ENCODE measurements at regions not wholly inside any gene's neighbourhood (a gene's known extent, or its start where the extent isn't known, plus 50 kb on each side); places are given as distances from the start of the nearest gene placed in this dataset.
"Not testable (repeated sequence)": the region's sequence is repeated elsewhere in the genome, so short reads cannot be mapped to it uniquely, and the experiment has no call there.

GRCh38 chr5:30209755-30210154 is 983.7 kb upstream of the CDH6 start:
- DNase-seq (ENCODE audit: low read depth, low spot score) = no peak

DNA sequence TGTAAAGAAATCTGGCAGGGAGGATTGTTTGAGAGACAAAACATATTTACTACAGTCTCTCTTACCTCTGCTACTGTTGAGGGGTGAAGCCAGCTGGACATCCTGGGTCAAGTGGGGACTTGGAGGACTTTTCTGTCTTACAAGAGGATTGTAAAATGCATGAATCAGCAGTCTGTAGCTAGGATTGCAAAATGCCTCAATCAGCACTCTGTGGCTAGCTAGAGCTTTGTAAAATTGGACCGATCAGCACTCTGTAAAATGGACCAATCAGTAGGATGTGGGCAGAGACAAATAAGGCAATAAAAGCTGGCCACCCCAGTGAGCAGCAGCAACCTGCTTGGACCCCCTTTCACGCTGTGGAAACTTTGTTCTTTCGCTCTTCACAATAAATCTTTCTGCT is 995.8 kb upstream of the CDH6 start:
- no peak for DNase-seq (ENCODE audit: low read depth, low spot score)

DNA sequence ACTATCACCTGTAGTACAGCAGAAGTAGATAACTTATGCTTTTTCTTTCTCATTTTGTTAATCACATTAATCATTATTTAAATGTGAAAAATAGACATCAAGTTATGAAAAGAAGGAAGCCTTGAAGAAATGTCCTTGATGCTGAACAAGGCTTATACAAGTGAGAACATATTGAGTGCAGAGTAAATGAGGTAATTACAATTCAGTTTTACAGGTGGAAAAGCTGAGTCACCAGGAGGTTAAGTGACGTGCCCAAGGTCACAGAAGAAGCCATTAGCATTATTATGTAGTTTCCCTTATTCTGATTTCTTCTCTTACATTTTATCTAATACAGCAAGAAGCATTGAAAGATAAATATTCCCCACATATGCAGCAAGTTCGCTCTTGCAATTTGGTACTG is 998.5 kb upstream of the CDH6 start:
- DNase-seq (ENCODE audit: low read depth, low spot score) = no peak

- no peak for DNase-seq (ENCODE audit: low read depth, low spot score)
Measured at GRCh38 chr5:30194595-30194994, 998.9 kb upstream of the CDH6 start.

GRCh38 chr5:30183795-30184194 is 1009.7 kb upstream of the CDH6 start:
- no peak for DNase-seq (ENCODE audit: low read depth, low spot score)

GRCh38 chr5:30156156-30156555 is 1037.3 kb upstream of the CDH6 start:
- DNase-seq (ENCODE audit: low read depth, low spot score) = no peak

- DNase-seq (ENCODE audit: low read depth, low spot score) = no peak
Measured at GRCh38 chr5:30152431-30152830, 1041.1 kb upstream of the CDH6 start.

DNA sequence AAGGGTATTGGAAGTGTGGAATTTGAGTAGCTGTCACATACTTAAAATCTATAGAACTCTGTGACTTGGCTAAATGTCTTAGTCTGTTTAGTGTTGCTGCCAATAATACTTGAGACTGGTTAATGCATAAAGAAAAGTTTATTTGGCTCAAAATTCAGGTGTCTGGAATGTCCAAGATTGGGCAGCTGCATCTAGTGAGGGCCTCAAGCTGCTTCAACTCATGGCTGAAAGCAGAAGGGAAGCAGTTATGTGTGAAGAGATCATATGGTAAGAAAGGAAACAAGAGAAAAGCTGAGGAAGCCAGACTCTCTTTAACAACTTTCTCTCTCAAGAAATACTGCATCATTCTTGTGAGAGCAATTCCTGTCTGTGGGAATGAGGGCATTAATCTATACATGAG is 1043.3 kb upstream of the CDH6 start:
- DNase-seq (ENCODE audit: low read depth, low spot score) = no peak

GRCh38 chr5:30149526-30149925 is 1044.0 kb upstream of the CDH6 start:
- no peak for DNase-seq (ENCODE audit: low read depth, low spot score)

GRCh38 chr5:30147976-30148375 is 1045.5 kb upstream of the CDH6 start:
- DNase-seq (ENCODE audit: low read depth, low spot score) = no peak

DNA sequence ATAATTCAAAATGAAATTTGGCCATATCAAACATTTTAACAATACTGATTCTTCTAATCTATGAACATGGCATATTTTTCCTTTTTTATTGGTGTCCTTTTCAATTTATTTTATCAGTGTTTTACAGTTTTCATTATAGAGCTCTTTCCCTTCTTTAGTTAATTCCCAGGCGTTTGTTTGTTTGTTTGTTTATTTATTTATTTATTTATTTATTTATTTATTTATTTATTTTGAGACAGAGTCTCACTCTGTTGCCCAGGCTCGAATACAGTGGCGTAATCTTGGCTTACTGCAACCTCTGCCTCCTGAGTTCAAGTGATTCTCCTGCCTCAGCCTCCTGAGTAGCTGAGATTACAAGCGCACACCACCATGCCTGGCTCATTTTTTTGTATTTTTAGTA is 1049.4 kb upstream of the CDH6 start:
- DNase-seq (ENCODE audit: low read depth, low spot score) = not testable (repeated sequence)

- DNase-seq (ENCODE audit: low read depth, low spot score) = no peak
Measured at GRCh38 chr5:30142432-30142831, 1051.1 kb upstream of the CDH6 start.

GRCh38 chr5:30121043-30121442 is 1072.4 kb upstream of the CDH6 start:
- no peak for DNase-seq (ENCODE audit: low read depth, low spot score)

DNA sequence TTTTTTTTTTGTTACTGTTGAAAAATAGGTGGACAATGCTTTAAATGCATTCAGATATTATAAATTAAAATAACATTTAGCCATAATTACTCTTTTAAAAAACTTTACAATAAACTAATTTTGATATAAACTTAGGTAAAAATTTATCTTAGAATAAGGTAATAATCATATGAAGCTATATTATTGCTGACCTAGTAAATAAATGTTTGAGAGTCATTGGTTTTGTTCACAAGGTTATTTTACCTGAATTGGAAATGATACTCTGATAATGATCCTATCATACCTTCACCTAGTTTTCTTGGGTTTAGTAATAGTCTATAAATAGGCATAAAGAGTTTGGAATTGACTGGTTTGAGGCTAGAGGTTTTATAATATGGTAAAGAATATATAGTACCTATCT is 1076.4 kb upstream of the CDH6 start:
- no peak for DNase-seq (ENCODE audit: low read depth, low spot score)

DNA sequence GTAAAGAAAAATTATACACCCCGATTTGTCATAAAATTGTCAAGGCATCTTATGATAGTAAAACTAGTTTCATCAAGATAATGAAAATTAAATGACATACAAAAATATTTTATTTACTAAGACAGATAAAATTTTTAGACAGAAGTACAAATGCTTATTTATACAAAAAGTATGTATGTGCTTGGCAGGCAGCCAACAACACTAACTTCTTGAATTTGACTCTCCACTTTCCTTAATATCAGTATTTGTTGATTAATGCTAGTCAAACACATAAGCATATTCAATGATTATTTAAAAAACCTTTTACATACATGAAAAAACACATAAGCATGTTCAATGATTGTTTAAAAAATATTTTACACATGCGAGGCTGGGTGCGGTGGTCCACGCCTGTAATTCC is 1079.9 kb upstream of the CDH6 start:
- DNase-seq (ENCODE audit: low read depth, low spot score) = no peak

- no peak for DNase-seq (ENCODE audit: low read depth, low spot score)
Measured at GRCh38 chr5:30112867-30113266, 1080.6 kb upstream of the CDH6 start.

DNA sequence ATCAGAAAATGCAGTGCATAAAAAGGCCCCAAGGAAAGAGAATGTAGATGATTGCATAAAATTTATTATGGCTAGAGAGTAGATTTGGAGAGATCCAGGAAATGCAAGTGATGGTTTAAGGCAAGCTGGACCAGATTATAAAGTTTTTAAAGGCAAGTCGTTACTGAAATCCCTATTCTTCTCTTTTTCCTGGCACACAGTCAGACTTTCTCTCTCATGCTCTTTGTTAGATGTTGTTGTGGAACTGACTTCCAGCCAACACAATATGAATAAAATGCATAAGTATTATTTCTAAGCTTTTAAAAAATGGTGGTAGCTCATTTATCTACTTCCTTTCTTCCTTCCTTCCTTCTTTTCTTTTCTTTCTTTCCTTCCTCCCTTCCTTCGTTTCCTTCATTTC is 1085.4 kb upstream of the CDH6 start:
- DNase-seq (ENCODE audit: low read depth, low spot score) = no peak

DNA sequence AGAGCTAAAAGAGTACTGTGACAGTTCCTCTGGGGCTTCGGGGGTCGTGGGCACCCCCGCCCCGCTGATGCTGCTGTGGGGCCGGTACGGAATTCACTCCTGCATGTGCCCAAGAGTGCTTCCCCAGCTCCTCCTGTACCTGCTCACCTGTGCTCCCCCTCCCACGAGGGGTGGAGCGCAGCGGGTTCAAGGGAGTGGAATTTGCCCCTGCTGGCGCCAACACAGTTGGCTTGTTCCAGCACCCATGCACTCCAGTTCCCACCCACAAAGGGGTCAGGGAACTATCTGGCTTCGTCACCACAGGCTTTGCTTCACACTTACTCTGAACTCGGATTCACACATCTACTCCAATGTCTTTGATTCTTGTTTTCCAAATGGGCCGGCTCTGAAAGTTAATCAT is 1086.9 kb upstream of the CDH6 start:
- no peak for DNase-seq (ENCODE audit: low read depth, low spot score)

- DNase-seq (ENCODE audit: low read depth, low spot score) = no peak
Measured at GRCh38 chr5:30104872-30105596, 1088.5 kb upstream of the CDH6 start.

DNA sequence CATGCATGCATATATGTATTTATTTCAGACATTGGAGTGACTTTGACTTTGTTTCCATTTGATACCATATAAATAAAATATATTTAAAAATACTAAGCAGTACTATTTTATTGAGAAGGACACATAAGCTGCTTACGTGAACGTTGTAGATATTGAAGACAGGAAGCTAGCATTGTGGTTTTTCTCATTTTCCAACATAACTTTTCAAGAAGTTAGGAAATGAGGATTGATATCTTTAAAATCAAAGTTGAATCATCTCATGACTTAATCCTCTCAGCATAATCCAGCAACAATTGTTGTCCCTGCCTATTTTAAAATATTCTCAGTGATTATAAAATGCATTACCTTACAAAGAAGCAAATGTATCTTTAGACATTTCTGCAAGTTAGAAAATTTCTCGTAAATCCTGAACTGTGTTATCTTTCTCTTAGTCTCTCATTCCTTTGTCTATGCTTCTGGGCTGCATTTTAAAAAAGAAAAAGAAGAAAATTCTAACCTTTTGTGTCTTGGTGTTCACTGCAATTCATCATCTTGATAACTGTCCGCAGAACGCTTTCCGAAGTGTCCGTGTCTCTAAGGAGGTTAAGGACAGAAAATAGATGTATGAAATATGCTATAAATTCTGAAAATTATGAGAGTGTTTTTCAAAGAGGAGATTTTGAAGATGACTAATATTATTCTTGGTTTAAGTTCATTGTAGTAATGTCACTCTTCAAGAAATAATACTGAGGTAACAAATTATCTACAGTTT is 1089.9 kb upstream of the CDH6 start:
- no peak for DNase-seq (ENCODE audit: low read depth, low spot score)

DNA sequence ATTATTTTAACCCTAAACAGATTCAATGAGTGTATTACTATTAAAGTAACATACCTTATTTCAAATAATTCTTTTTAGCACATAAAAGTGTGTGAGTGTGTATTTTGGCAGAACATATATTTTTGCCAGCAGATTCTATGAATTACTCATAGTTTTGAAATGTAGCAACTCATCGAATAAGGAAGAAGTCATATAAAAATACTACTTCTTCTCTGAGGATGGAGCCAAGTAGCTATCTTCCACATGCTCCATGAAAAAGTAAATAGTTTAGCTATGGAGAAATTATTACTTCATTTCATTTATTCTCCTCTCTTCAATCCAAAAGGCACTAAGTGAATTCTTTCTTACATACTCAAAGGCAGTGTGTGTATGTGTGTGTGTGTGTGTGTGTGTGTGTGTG is 1090.4 kb upstream of the CDH6 start:
- no peak for DNase-seq (ENCODE audit: low read depth, low spot score)

- no peak for DNase-seq (ENCODE audit: low read depth, low spot score)
Measured at GRCh38 chr5:30102185-30102584, 1091.3 kb upstream of the CDH6 start.

DNA sequence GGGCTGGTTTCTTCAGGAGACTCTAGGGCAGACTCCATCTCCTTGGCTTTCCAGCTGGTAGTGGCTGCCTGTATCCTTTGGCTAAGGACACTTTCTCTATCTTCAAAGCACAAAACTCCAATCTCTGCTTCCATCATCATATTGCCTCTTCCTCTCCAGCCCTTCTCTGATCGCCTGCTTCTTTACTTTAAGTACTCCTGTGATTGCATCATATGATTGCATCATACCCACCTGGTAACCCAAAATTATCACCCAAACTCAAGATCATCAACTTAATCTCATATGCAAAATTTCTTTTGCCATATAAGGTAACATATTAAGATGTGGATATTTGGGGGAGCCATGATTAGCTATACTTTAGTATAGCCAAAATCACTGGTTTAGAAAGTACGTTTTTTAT is 1092.6 kb upstream of the CDH6 start:
- no peak for DNase-seq (ENCODE audit: low read depth, low spot score)
